Tibial nerve (tissue), 4 donors: ENCODE measurements at regions not wholly inside any gene's neighbourhood (a gene's known extent, or its start where the extent isn't known, plus 50 kb on each side); places are given as distances from the start of the nearest gene placed in this dataset.

Experiments
- DNase-seq, 2 donors: peaks; one replicate each; pipeline ENCODE4 v3.0.0-alpha.2; 2019; ENCODE audit warnings: low spot score in 2 of 2
- H3K27ac ChIP-seq, 4 donors: fragments of 200-600 bp; sonication (generic) in 3 of 4; one replicate each; pipeline ENCODE4 v1.5.1; 2017 to 2019; ENCODE audit warnings: mild to moderate bottlenecking in 1 of 4
- H3K27me3 ChIP-seq, 2 donors: fragments of 200-600 bp; sonication (generic) in 1 of 2; one replicate each; pipeline versions ENCODE4 v1.5.1 to v1.6.0; 2017 to 2019
- H3K36me3 ChIP-seq, 3 donors: fragments of 200-600 bp; sonication (generic); one replicate each; pipeline ENCODE4 v1.5.1; 2018 to 2019
- H3K4me1 ChIP-seq, 4 donors: fragments of 200-600 bp; sonication (generic) in 3 of 4; one replicate each; pipeline ENCODE4 v1.5.1; 2017 to 2019
- H3K4me3 ChIP-seq, 4 donors: fragments of 200-600 bp; sonication (generic) in 3 of 4; one replicate each; pipeline ENCODE4 v1.5.1; 2017 to 2019; ENCODE audit warnings: mild to moderate bottlenecking in 1 of 4, moderate library complexity in 1 of 4
- H3K9me3 ChIP-seq, 4 donors: fragments of 200-600 bp; sonication (generic) in 3 of 4; one replicate each; pipeline ENCODE4 v1.5.1; 2017 to 2019
- EP300 ChIP-seq, 2 donors: sonication (generic); formaldehyde crosslinking; IDR thresholded peaks; one replicate each; pipeline ENCODE4 v1.6.1; 2017; ENCODE audit warnings: antibody characterized with exemption in 2 of 2, mild to moderate bottlenecking in 1 of 2
- POLR2A ChIP-seq, 2 donors: fragments of 450-650 bp; IDR thresholded peaks; one replicate each; pipeline ENCODE4 v1.6.1; 2017; ENCODE audit warnings: antibody characterized with exemption in 2 of 2, mild to moderate bottlenecking in 2 of 2, moderate library complexity in 2 of 2
- WGBS, 2 donors: methylation state at CpG; one replicate each; pipeline ENCODE4 v1.1.5; 2018; 5-methylcytosine and 5-hydroxymethylcytosine counted together
- TF ChIP-seq, protein P1 (sequence below), 5 experiments: fragments of 200-600 bp in 3 of 5; fragments of 450-650 bp in 2 of 5; sonication (generic) in 3 of 5; IDR thresholded peaks; one replicate each; pipeline ENCODE4 v1.5.1; 2016 to 2019; ENCODE audit warnings: antibody characterized with exemption in 5 of 5, mild to moderate bottlenecking in 3 of 5, moderate library complexity in 2 of 5

DNA sequence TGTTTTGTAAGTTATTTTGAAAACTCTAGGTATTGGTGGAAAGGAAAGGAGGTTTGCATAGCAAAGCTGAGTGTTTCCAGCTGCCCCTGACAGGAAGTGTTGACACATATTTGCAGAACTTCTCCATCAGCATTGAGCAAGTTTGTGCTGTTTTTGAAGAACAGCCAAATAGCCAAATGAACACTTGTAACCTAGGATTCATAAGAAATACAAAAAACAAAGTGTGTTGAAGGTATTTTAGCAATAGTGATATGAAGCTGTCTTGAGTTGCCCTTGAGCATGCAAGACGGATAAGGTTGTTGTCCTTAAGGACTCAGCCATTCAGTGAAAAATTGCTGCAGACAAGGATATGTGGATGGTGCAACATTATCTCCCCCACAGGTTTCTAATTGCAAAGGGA, 68.3 kb upstream of the PGM2 start:
- peak; percentile 15 to 81 for TF ChIP-seq EP300 (IDR thresholded peaks at IDR 0.05)
- TF ChIP-seq, protein P1, sequence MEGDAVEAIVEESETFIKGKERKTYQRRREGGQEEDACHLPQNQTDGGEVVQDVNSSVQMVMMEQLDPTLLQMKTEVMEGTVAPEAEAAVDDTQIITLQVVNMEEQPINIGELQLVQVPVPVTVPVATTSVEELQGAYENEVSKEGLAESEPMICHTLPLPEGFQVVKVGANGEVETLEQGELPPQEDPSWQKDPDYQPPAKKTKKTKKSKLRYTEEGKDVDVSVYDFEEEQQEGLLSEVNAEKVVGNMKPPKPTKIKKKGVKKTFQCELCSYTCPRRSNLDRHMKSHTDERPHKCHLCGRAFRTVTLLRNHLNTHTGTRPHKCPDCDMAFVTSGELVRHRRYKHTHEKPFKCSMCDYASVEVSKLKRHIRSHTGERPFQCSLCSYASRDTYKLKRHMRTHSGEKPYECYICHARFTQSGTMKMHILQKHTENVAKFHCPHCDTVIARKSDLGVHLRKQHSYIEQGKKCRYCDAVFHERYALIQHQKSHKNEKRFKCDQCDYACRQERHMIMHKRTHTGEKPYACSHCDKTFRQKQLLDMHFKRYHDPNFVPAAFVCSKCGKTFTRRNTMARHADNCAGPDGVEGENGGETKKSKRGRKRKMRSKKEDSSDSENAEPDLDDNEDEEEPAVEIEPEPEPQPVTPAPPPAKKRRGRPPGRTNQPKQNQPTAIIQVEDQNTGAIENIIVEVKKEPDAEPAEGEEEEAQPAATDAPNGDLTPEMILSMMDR (IDR thresholded peaks at IDR 0.05), result no peak
- Histone ChIP-seq H3K27me3 (no peaks in the 10 kb centered on the region), H3K36me3 (no peaks in the 10 kb centered on the region), H3K4me1 (peaks cover 0 to 8% (median 4%) of the 10 kb centered on the region in 4 donors), H3K9me3 (no peaks in the 10 kb centered on the region), H3K4me3 (no peak overlapping the region), H3K27ac (peak overlapping the region in 2 of 4 donors; percentile 46 to 48)
- peak in 1 of 2 donors; percentile 58 for DNase-seq
- WGBS, 2 donors, result 59 to 65% methylated on average over 1 of the region's 1 CpG

DNA sequence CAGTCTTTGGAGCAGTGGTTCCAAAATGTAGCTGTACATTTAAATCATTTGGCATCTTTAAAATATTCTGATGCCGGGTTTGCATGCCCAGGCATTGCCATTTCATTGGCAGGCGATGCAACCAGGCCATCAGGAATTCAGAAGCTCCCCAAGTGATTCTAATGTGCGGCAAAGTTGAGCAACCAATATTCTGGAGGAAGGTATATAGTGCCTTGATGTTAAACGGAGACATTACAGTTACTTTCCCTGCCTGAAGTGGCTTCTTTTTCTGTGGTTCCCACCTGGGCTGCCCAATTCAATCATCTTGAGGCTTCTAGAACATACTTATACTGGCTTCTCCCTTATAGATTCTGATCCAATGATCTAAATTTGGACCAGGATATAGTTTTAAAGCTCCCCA, 68.7 kb upstream of the PGM2 start:
- Histone ChIP-seq H3K9me3 (no peaks in the 10 kb centered on the region), H3K36me3 (no peaks in the 10 kb centered on the region), H3K4me3 (no peak overlapping the region), H3K27ac (peak overlapping the region in 2 of 4 donors; percentile 46 to 48), H3K4me1 (peaks cover 0 to 8% (median 4%) of the 10 kb centered on the region in 4 donors), H3K27me3 (no peaks in the 10 kb centered on the region)
- TF ChIP-seq, protein P1 (IDR thresholded peaks at IDR 0.05), result no peak
- no peak for TF ChIP-seq POLR2A (IDR thresholded peaks at IDR 0.05)
- TF ChIP-seq EP300 (IDR thresholded peaks at IDR 0.05), result no peak
- no peak for DNase-seq
- 58 to 67% methylated on average over 4 of the region's 4 CpGs for WGBS, 2 donors

DNA sequence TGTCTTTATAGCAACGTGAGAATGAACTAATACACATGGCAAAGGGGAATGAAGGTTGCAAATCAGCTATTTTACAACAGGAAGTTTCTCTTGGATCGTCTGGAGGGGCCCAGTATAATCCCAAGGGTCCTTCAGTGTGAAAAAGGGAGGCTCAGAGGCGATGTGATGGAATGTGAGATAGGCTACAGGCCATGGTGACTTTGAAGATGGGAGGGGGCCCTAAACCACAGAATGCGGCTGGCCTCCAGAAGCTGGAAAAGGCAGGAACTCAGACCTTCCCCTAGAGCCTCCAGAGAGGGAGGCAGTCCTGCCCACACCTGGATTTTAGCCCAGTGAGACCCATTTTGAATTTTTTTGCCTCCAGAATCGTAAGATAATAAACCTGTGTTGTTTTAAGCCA, 69.4 kb upstream of the PGM2 start:
- H3K9me3 ChIP-seq, result no peaks in the 10 kb centered on the region
- no peak overlapping the region for H3K4me3 ChIP-seq
- H3K36me3 ChIP-seq, result no peaks in the 10 kb centered on the region
- no peak overlapping the region for H3K27ac ChIP-seq
- TF ChIP-seq, protein P1 (IDR thresholded peaks at IDR 0.05), result no peak
- no peak for TF ChIP-seq EP300 (IDR thresholded peaks at IDR 0.05)
- no peak for TF ChIP-seq POLR2A (IDR thresholded peaks at IDR 0.05)
- H3K4me1 ChIP-seq, result peaks cover 0 to 8% (median 4%) of the 10 kb centered on the region in 4 donors
- 59 to 64% methylated on average over 5 of the region's 5 CpGs for WGBS, 2 donors
- H3K27me3 ChIP-seq, result no peaks in the 10 kb centered on the region
- DNase-seq, result no peak

DNA sequence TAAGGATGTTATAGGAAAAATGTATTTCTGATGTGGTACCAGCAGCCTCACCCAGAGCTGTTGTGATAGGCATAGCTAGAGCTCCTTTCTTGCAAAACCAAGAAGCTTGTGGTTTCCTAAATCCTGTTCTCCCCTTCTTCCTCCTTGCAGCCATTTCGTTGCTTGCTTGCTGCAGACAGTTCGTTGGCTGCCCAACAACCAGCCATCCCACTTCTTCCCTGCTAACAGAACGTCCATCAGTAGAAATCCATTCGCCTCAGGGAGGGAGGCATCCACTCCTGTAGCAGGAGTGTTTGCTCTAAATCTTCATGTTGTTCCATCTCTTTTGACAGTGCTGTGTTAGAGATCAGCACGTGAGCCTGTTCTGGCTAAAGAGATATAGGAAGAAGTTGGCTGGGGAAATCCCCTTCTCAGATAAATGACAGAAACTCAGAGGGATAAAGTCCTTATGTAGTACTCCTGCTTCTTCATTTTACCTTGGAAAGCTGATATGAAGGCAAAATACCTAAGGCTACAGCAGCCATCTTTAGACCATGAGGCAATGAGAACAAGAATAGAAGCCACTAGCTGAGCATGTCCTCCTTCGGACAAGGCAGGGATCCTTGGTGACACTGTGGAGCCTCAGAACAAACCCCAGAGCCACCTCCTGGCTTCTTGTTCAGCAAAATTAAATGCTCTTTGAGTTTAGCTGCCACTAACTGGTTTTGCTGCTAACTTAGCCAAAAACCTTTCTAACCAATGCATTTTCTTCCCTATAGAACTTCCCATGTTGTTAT, 68.4 kb upstream of the RELL1 start:
- Histone ChIP-seq H3K36me3 (no peaks in the 10 kb centered on the region), H3K4me1 (peaks cover 0 to 8% (median 4%) of the 10 kb centered on the region in 4 donors), H3K27ac (peak overlapping the region in 1 of 4 donors; percentile 11), H3K27me3 (no peaks in the 10 kb centered on the region), H3K4me3 (no peak overlapping the region), H3K9me3 (no peaks in the 10 kb centered on the region)
- WGBS, 2 donors, result 79% methylated on average over 6 of the region's 6 CpGs
- DNase-seq, result no peak
- TF ChIP-seq POLR2A (IDR thresholded peaks at IDR 0.05), result no peak
- TF ChIP-seq, protein P1 (IDR thresholded peaks at IDR 0.05), result no peak
- TF ChIP-seq EP300 (IDR thresholded peaks at IDR 0.05), result no peak

DNA sequence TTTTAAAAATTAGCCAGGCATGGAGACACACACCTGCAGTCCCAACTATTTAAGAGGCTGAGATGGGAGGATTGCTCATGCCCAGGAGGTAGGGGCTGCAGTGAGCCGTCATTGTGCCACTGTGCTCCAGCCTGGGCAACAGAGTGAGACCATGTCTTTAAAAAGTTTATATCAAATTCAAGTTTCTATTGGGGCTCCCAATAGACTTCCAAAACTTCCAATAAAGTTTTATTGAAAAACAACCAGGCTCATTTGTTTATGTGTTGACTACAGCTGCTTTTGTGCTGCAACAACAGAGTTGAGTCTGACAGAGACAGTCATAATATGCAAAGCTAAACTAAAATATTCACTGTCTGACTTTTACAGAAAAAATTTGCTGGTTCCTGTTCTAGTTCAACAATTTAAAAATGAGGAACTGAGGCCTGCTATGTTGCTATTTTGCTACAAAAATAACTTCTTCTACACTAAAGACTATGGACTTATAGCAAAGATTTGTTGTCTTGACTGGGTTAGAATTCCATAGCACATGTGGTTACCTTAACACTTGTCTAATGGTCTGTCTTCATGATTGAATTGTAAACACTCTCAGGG, 63.3 kb upstream of the RELL1 start:
- peaks cover 0 to 7% (median 0%) of the 10 kb centered on the region in 4 donors for H3K4me1 ChIP-seq
- no peak for TF ChIP-seq EP300 (IDR thresholded peaks at IDR 0.05)
- TF ChIP-seq, protein P1 (IDR thresholded peaks at IDR 0.05), result no peak
- TF ChIP-seq POLR2A (IDR thresholded peaks at IDR 0.05), result no peak
- WGBS, 2 donors, result 93 to 100% methylated on average over 1 of the region's 1 CpG
- no peak for DNase-seq
- H3K36me3 ChIP-seq, result no peaks in the 10 kb centered on the region
- peaks cover 0 to 6% (median 0%) of the 10 kb centered on the region in 4 donors for H3K9me3 ChIP-seq
- no peak overlapping the region for H3K27ac ChIP-seq
- no peaks in the 10 kb centered on the region for H3K27me3 ChIP-seq
- H3K4me3 ChIP-seq, result no peak overlapping the region
